Gastrocnemius medialis (tissue), 4 donors: ENCODE measurements at regions not wholly inside any gene's neighbourhood (a gene's known extent, or its start where the extent isn't known, plus 50 kb on each side); places are given as distances from the start of the nearest gene placed in this dataset.

Experiments used
- POLR2A ChIP-seq, 2 donors: fragments of 450-650 bp; IDR thresholded peaks; one replicate each; pipeline ENCODE4 v1.6.1; 2017; ENCODE audit warnings: antibody characterized with exemption in 2 of 2, mild to moderate bottlenecking in 2 of 2, moderate library complexity in 2 of 2
- TF ChIP-seq, protein P1 (sequence below), 5 experiments: fragments of 450-650 bp in 3 of 5; fragments of 200-600 bp in 2 of 5; sonication (generic) in 2 of 5; IDR thresholded peaks in 4 of 5; conservative IDR thresholded peaks in 1 of 5; 1 replicate in 4 of 5; 2 replicates in 1 of 5; pipeline ENCODE4 v1.5.1; 2016 to 2019; ENCODE audit warnings: antibody characterized with exemption in 5 of 5, mild to moderate bottlenecking in 3 of 5, moderate library complexity in 3 of 5

GRCh38 chr16:74210245-74210644 is 86.4 kb upstream of the PSMD7 start:
- TF ChIP-seq, protein P1, sequence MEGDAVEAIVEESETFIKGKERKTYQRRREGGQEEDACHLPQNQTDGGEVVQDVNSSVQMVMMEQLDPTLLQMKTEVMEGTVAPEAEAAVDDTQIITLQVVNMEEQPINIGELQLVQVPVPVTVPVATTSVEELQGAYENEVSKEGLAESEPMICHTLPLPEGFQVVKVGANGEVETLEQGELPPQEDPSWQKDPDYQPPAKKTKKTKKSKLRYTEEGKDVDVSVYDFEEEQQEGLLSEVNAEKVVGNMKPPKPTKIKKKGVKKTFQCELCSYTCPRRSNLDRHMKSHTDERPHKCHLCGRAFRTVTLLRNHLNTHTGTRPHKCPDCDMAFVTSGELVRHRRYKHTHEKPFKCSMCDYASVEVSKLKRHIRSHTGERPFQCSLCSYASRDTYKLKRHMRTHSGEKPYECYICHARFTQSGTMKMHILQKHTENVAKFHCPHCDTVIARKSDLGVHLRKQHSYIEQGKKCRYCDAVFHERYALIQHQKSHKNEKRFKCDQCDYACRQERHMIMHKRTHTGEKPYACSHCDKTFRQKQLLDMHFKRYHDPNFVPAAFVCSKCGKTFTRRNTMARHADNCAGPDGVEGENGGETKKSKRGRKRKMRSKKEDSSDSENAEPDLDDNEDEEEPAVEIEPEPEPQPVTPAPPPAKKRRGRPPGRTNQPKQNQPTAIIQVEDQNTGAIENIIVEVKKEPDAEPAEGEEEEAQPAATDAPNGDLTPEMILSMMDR (IDR thresholded peaks at IDR 0.05 in 4 of 5, conservative IDR thresholded peaks at IDR 0.05 in 1 of 5) = no peak
- TF ChIP-seq POLR2A (IDR thresholded peaks at IDR 0.05) = no peak
